Fibroblast of pulmonary artery (primary cell): ENCODE measurements at regions not wholly inside any gene's neighbourhood (a gene's known extent, or its start where the extent isn't known, plus 50 kb on each side); places are given as distances from the start of the nearest gene placed in this dataset.

Source experiments
- DNase-seq: peaks from one replicate; pipeline ENCODE4 v3.0.0-alpha.2; 2010; ENCODE audit warnings: low read depth
- H3K4me3 ChIP-seq: replicated peaks from 2 replicates; pipeline ENCODE4 v1.5.1; 2011; ENCODE audit warnings: low read depth, mild to moderate bottlenecking, control low read depth, low read length, moderate library complexity
- TF ChIP-seq, protein P1 (sequence below): IDR thresholded peaks from 2 replicates; pipeline ENCODE4 v1.5.1; 2011; ENCODE audit warnings: mild to moderate bottlenecking, control low read depth, low read length, inconsistent platforms; ENCODE audit errors: missing control alignments

DNA sequence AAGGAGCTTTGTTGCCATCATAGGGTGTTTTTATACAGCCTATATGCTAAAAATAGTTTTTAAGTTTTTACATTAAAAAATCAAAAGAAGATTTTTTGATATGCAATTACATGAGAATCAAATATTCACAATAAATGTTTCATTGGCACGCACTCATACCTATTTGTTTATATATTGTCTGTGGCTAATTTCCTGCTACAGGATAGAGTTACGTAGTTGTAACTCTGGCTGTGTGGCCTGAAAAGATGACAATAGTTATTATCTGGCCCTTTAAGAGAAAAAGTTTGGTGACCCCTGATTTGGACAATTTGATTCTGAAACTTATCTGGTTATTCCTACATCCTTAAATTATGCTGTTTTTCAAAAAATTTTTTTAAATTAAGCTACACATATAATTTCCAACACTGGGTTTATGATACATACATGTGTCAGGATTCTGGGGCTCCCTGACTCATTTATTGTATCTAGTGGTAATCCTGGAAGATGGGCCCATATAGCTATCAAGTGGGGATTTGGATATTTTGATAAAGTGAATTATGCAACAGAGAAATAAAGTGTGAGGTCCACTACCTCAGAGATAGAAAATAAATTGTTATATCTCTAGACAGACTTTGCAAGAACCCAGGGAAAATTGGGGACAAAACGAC, 370.2 kb upstream of the LYPLAL1 start:
- TF ChIP-seq, protein P1, sequence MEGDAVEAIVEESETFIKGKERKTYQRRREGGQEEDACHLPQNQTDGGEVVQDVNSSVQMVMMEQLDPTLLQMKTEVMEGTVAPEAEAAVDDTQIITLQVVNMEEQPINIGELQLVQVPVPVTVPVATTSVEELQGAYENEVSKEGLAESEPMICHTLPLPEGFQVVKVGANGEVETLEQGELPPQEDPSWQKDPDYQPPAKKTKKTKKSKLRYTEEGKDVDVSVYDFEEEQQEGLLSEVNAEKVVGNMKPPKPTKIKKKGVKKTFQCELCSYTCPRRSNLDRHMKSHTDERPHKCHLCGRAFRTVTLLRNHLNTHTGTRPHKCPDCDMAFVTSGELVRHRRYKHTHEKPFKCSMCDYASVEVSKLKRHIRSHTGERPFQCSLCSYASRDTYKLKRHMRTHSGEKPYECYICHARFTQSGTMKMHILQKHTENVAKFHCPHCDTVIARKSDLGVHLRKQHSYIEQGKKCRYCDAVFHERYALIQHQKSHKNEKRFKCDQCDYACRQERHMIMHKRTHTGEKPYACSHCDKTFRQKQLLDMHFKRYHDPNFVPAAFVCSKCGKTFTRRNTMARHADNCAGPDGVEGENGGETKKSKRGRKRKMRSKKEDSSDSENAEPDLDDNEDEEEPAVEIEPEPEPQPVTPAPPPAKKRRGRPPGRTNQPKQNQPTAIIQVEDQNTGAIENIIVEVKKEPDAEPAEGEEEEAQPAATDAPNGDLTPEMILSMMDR = no peak
- no peak for DNase-seq
- H3K4me3 ChIP-seq = no peak overlapping the region

DNA sequence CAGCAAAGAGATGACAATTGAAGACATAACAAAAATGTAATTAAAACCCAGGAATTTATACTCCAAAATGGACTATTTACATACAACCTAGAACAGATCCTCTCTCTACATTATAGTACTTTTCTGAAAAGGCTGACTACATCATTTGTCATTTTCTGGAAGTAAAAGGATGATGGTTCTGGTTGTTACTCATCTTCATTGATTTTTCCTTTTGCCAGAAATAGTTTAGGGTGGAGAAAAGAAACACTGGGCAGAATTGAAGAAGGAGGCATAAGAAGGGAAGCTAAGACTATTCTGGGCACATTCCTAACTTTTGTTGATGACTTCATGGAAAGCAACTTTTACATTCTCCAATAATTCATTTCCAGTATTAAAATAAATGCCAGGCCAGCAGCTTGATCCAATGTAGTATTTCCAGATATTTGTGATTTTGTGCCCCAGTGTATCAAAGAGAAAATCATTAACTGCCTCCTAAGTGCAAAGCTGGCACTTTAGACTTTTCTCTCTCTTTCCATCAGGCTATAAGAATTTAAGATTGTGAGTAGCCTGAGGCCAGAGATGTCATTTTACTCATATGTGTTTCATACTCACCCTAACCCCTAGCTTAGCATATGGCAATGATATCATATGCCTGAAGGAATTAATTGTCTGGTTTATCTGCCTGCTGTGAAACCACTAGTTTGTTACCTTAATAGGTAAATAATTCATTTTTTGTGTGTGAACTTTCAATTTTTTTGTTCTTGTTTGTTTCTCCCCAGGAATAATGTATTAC, 369.5 kb upstream of the LYPLAL1 start:
- TF ChIP-seq, protein P1 = no peak
- no peak for DNase-seq
- no peak overlapping the region for H3K4me3 ChIP-seq

DNA sequence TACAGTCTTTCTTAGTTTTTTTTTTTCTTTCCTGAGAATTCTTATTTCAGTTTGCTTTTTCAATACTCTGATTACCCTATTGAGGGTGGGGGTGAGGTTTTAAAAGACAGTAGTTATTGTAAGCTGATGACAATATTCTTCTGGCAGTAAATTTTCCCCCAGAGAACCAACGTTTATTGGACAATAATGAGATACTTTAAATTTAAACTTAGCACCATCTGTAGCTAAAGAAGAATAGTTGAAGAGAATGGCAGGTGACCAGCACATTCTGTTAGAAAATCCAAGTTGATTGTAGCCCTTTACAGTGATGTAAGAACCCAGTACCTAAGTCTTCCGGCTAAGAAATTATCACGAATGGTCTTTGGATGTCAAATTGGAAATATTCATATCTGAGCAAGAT, 364.6 kb upstream of the LYPLAL1 start:
- H3K4me3 ChIP-seq = no peak overlapping the region
- TF ChIP-seq, protein P1 = no peak
- no peak for DNase-seq

DNA sequence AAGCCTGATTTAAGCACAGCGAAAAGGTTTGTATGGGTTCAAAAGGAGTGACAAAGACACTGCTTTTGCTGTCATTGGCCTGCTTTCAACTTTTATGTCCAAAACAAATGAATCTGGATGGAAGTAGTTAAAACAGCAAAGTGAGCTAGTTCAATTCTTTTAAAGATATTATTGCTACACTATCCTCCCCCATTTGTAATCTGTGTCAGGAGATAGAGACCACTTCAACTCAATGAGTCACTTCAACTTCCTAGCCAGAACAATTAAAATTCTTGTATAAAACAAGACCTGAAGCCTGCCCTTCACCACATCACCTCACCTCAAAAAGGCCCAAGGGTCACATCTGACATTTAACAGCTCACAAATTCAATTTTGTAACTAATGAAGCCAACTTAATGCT, 364.1 kb upstream of the LYPLAL1 start:
- DNase-seq = peak; percentile 73
- TF ChIP-seq, protein P1 = no peak
- H3K4me3 ChIP-seq = no peak overlapping the region

DNA sequence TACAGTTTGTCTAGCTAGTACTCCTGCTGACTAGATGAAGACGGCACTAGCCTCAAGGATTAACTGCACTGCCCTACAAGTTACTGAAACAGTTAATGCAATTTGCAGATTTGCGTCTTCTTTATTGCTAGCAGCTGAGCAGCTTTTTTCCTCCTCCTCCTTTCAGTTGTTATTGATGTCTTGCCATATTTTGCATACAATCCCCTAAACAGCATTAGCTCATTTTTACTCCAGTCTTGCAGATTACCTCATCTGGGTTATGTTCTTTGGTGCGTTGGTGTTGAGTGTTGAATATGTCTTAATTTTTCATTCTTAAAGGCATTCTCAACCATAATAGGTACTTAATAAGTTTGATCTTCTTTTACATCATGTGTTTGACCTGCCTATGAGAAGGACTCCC, 363.4 kb upstream of the LYPLAL1 start:
- TF ChIP-seq, protein P1 = no peak
- peak; percentile 55 for DNase-seq
- no peak overlapping the region for H3K4me3 ChIP-seq

DNA sequence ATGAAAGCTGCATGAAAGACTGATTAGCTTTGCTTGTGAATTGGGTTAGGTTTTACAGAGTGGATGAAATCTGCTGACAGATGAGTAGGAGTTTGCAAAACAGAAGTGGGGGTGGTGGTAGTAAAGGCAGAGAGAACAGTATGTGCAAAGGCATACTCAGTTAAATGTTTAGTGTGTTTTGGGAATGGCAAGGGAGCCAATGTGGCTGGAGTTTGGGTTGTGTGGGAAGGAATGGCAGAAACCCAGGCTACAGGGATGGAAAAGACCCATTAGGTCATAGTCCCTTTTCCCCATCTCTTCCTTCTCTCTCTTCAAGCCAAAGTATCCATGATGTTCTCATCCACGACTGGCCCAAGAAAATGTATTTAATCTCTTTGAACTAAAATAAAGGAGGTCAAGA, 362.2 kb upstream of the LYPLAL1 start:
- TF ChIP-seq, protein P1 = no peak

More for the DNA sequence above, 362.2 kb upstream of the LYPLAL1 start:
- H3K4me3 ChIP-seq = no peak overlapping the region
- DNase-seq = peak; percentile 52
